Heart left ventricle (tissue), 16 donors: ENCODE measurements at regions not wholly inside any gene's neighbourhood (a gene's known extent, or its start where the extent isn't known, plus 50 kb on each side); places are given as distances from the start of the nearest gene placed in this dataset.

Experiments used
- ATAC-seq, 4 donors: fragments of 200-7000 bp; cut with Tn5 transposase; one replicate each; pipeline ENCODE4 v1.9.1; 2020 to 2022; ENCODE audit warnings: moderate library complexity in 4 of 4, mild to moderate bottlenecking in 3 of 4, moderate number of reproducible peaks in 1 of 4
- DNase-seq, 5 donors: peaks; one replicate each; pipeline ENCODE4 v3.0.0-alpha.2; 2020
- H3K27ac ChIP-seq, 12 donors: fragments of 200-600 bp; sonication (generic) in 4 of 12; one replicate each; pipeline versions ENCODE4 v1.5.0 to v1.8.0; 2016 to 2022; ENCODE audit warnings: mild to moderate bottlenecking in 2 of 12
- H3K27me3 ChIP-seq, 9 donors: fragments of 200-600 bp; sonication (generic) in 2 of 9; one replicate each; pipeline versions ENCODE4 v1.5.1 to v1.8.0; 2016 to 2022; ENCODE audit warnings: mild to moderate bottlenecking in 3 of 9
- H3K36me3 ChIP-seq, 9 donors: fragments of 200-600 bp; sonication (generic) in 2 of 9; one replicate each; pipeline versions ENCODE4 v1.5.0 to v1.8.0; 2018 to 2022; ENCODE audit warnings: mild to moderate bottlenecking in 2 of 9
- H3K4me1 ChIP-seq, 12 donors: fragments of 200-600 bp; sonication (generic) in 4 of 12; one replicate each; pipeline versions ENCODE4 v1.5.0 to v1.8.0; 2016 to 2022; ENCODE audit warnings: mild to moderate bottlenecking in 3 of 12
- H3K4me3 ChIP-seq, 12 donors: fragments of 200-600 bp; sonication (generic) in 4 of 12; one replicate each; pipeline versions ENCODE4 v1.5.0 to v1.8.0; 2017 to 2022; ENCODE audit warnings: mild to moderate bottlenecking in 9 of 12, moderate library complexity in 4 of 12
- H3K9me3 ChIP-seq, 12 donors: fragments of 200-600 bp; sonication (generic) in 4 of 12; one replicate each; pipeline versions ENCODE4 v1.5.0 to v1.8.0; 2016 to 2022; ENCODE audit warnings: mild to moderate bottlenecking in 1 of 12
- CTCF ChIP-seq, 12 donors: fragments of 200-600 bp; sonication (generic) in 4 of 12; IDR thresholded peaks; one replicate each; pipeline versions ENCODE4 v1.5.0 to v1.8.0; 2018 to 2022; ENCODE audit warnings: antibody characterized with exemption in 12 of 12, mild to moderate bottlenecking in 5 of 12
- POLR2A ChIP-seq, 2 donors: fragments of 450-650 bp; IDR thresholded peaks; one replicate each; pipeline ENCODE4 v1.6.1; 2017; ENCODE audit warnings: antibody characterized with exemption in 2 of 2, mild to moderate bottlenecking in 2 of 2, moderate library complexity in 2 of 2
- WGBS, 4 donors: extraction: QIAGEN DNeasy Blood & Tissue Kit in 2 of 4; methylation state at CpG; one replicate each; pipeline versions ENCODE4 v1.1.5 to v1.1.7; 2013 to 2018; 5-methylcytosine and 5-hydroxymethylcytosine counted together
- intact Hi-C, 10 donors: fragments of 100-400 bp; cut with DNase I; formaldehyde crosslinking; loops; one replicate each; pipeline versions ENCODE4 v1.11.1 to v1.14.2; 2022
- donor health status: ischemic (EF 13 %, LVEDD 7.1; RV severe dilation, severe dysfunction).
- donor health status: healthy with polysubstance abuse.
- donor health status: DM: no; HTN: yes; CAD: no.
- donor health status: DM: no; HTN: no; CAD: no.
- donor health status: ischemic (EF 25% LVEDD 6.9; RV normal size, moderate dysfunction).
- donor health status: ischemic (EF 25% LVEDD 5.7; RV mildly dilated, moderate dysfunction).
- donor health status: healthy.
- donor health status: DM: yes; HTN: yes; CAD: no.
- donor health status: ischemic (EF 35%, LVEDD 5.7; RV mildly dilated, moderate dysfunction).
- donor health status: nonischemic (EF 11% LVEDD 7.7; RV severe dilation, severe dysfunction).
- donor health status: DM: yes; HTN: yes; CAD: no.
- donor health status: PGD.
- donor health status: ischemic (EF 29% LVEDD 5.4; RV normal size, mild dysfunction).
- donor health status: nonischemic (EF 23%, LVEDD 6.1; RV moderate dilation, normal function).

- DNase-seq: no peak
- intact Hi-C loops: no loop called here
- no peak overlapping the region for H3K4me3 ChIP-seq
- H3K4me1 ChIP-seq: no peaks in the 10 kb centered on the region
- no peak for ATAC-seq
- no peaks in the 10 kb centered on the region for H3K36me3 ChIP-seq
- no peak for TF ChIP-seq CTCF (IDR thresholded peaks at IDR 0.05)
- no peak for TF ChIP-seq POLR2A (IDR thresholded peaks at IDR 0.05)
- H3K27ac ChIP-seq: no peak overlapping the region
- H3K27me3 ChIP-seq: no peaks in the 10 kb centered on the region
- H3K9me3 ChIP-seq: no peaks in the 10 kb centered on the region
- WGBS, 4 donors: 87 to 96% (median 88%) methylated on average over 1 of the region's 1 CpG
Measured at GRCh38 chr2:192459422-192459821, 264.7 kb upstream of the TMEFF2 start.

GRCh38 chr2:192448881-192449280 is 254.1 kb upstream of the TMEFF2 start:
- ATAC-seq (no peak), DNase-seq (no peak)
- no peak overlapping the region for H3K4me3 ChIP-seq
- H3K4me1 ChIP-seq: no peaks in the 10 kb centered on the region
- no peak overlapping the region for H3K27ac ChIP-seq
- TF ChIP-seq CTCF (IDR thresholded peaks at IDR 0.05) (no peak), POLR2A (IDR thresholded peaks at IDR 0.05) (no peak)
- H3K9me3 ChIP-seq: no peaks in the 10 kb centered on the region
- H3K27me3 ChIP-seq: no peaks in the 10 kb centered on the region
- no peaks in the 10 kb centered on the region for H3K36me3 ChIP-seq
- WGBS, 4 donors: 77 to 87% (median 85%) methylated on average over 1 of the region's 1 CpG
- intact Hi-C loops: no loop called here

DNA sequence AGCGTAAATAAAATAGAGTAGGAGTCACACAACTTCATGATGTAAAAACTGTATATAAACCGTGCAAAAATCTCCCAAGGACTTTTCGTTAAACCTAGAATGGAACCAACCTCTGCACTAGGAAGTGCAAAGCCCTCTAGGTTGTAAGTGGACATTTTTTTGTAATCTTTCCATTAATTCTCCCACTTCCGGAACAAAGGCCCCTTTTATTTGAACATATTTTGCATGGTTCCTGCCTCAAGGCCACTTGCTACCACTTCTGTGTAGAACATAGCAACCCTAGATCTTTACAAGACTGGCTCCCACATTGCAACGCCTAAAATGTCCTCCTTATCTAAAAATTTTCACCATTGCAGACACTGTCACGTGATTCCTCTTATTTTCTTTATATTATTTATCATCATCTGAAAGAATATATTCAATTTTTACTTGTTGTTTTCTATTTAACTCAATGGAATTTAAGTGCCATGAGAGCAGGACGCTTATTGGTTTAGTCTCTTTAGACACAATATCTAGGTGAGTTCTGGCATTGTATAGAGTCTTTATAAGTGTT is 249.6 kb upstream of the TMEFF2 start:
- TF ChIP-seq POLR2A (IDR thresholded peaks at IDR 0.05) (no peak), CTCF (IDR thresholded peaks at IDR 0.05) (no peak)
- Histone ChIP-seq H3K27ac (no peak overlapping the region), H3K36me3 (no peaks in the 10 kb centered on the region), H3K9me3 (no peaks in the 10 kb centered on the region), H3K4me1 (no peaks in the 10 kb centered on the region), H3K27me3 (no peaks in the 10 kb centered on the region), H3K4me3 (no peak overlapping the region)
- ATAC-seq (no peak), DNase-seq (no peak)
- 60 to 71% (median 67%) methylated on average over 7 of the region's 7 CpGs for WGBS, 4 donors
- intact Hi-C loops: no loop called here

- no peak for DNase-seq
- no peaks in the 10 kb centered on the region for H3K36me3 ChIP-seq
- no peaks in the 10 kb centered on the region for H3K9me3 ChIP-seq
- no peak overlapping the region for H3K4me3 ChIP-seq
- no peak for ATAC-seq
- H3K27me3 ChIP-seq: no peaks in the 10 kb centered on the region
- intact Hi-C loops: no loop called here
- no peaks in the 10 kb centered on the region for H3K4me1 ChIP-seq
- no peak overlapping the region for H3K27ac ChIP-seq
- WGBS, 4 donors: 69 to 76% (median 72%) methylated on average over 2 of the region's 2 CpGs
- TF ChIP-seq POLR2A (IDR thresholded peaks at IDR 0.05): no peak
- no peak for TF ChIP-seq CTCF (IDR thresholded peaks at IDR 0.05)
Measured at GRCh38 chr2:192443831-192444230, 249.1 kb upstream of the TMEFF2 start.
